HG02588 (cell line): ENCODE measurements at regions not wholly inside any gene's neighbourhood (a gene's known extent, or its start where the extent isn't known, plus 50 kb on each side); places are given as distances from the start of the nearest gene placed in this dataset.
"Not testable (repeated sequence)": the region's sequence is repeated elsewhere in the genome, so short reads cannot be mapped to it uniquely, and the experiment has no call there.

Experiments used
- ATAC-seq: cut with Tn5 transposase; IDR thresholded peaks from one replicate; pipeline ENCODE4 v1.9.1; 2021; ENCODE audit warnings: mild to moderate bottlenecking, moderate library complexity; ENCODE audit not compliant: unreplicated experiment

GRCh38 chr4:23413631-23414030 lies 476.2 kb downstream of the PPARGC1A start:
- ATAC-seq = no peak

- no peak for ATAC-seq
These were observed 477.1 kb downstream of the PPARGC1A start for GRCh38 chr4:23412701-23413100.

- ATAC-seq = not testable (repeated sequence)
These were observed 480.9 kb downstream of the PPARGC1A start for GRCh38 chr4:23408913-23409312.

GRCh38 chr4:23401572-23401971 lies 488.3 kb downstream of the PPARGC1A start:
- ATAC-seq = no peak

GRCh38 chr4:23392860-23393458 lies 496.9 kb downstream of the PPARGC1A start:
- ATAC-seq = no peak

- ATAC-seq = no peak
These were observed 499.6 kb downstream of the PPARGC1A start for GRCh38 chr4:23390246-23390645.

- ATAC-seq = no peak
These were observed 501.0 kb downstream of the PPARGC1A start for GRCh38 chr4:23388699-23389395.

GRCh38 chr4:23388255-23388654 lies 501.6 kb downstream of the PPARGC1A start:
- no peak for ATAC-seq

GRCh38 chr4:23384741-23385140 lies 505.1 kb downstream of the PPARGC1A start:
- no peak for ATAC-seq

GRCh38 chr4:23382879-23383278 lies 507.0 kb downstream of the PPARGC1A start:
- ATAC-seq = no peak

- ATAC-seq = no peak
These were observed 515.6 kb downstream of the PPARGC1A start for GRCh38 chr4:23374259-23374658.

GRCh38 chr4:23373261-23373660 lies 516.6 kb downstream of the PPARGC1A start:
- ATAC-seq = no peak

GRCh38 chr4:23371533-23371932 lies 518.3 kb downstream of the PPARGC1A start:
- ATAC-seq = no peak

GRCh38 chr4:23369331-23369730 lies 520.5 kb downstream of the PPARGC1A start:
- no peak for ATAC-seq

GRCh38 chr4:23368081-23368697 lies 521.7 kb downstream of the PPARGC1A start:
- no peak for ATAC-seq

GRCh38 chr4:23366557-23366906 lies 523.3 kb downstream of the PPARGC1A start:
- ATAC-seq = no peak

- ATAC-seq = no peak
These were observed 523.8 kb downstream of the PPARGC1A start for GRCh38 chr4:23365871-23366556.

- no peak for ATAC-seq
These were observed 524.8 kb downstream of the PPARGC1A start for GRCh38 chr4:23365086-23365485.

GRCh38 chr4:23364167-23364566 lies 525.7 kb downstream of the PPARGC1A start:
- no peak for ATAC-seq

- no peak for ATAC-seq
These were observed 528.4 kb downstream of the PPARGC1A start for GRCh38 chr4:23361453-23361852.

- ATAC-seq = no peak
These were observed 529.1 kb downstream of the PPARGC1A start for GRCh38 chr4:23360718-23361117.

GRCh38 chr4:23355258-23355657 lies 534.6 kb downstream of the PPARGC1A start:
- ATAC-seq = no peak
